Cerebellar cortex (tissue), 1 donor: ENCODE measurements at regions not wholly inside any gene's neighbourhood (a gene's known extent, or its start where the extent isn't known, plus 50 kb on each side); places are given as distances from the start of the nearest gene placed in this dataset.
"Not testable (repeated sequence)": the region's sequence is repeated elsewhere in the genome, so short reads cannot be mapped to it uniquely, and the experiment has no call there.

Experiments used
- DNase-seq: peaks from one replicate; pipeline ENCODE4 v3.0.0-alpha.2; 2015; ENCODE audit warnings: low spot score

DNA sequence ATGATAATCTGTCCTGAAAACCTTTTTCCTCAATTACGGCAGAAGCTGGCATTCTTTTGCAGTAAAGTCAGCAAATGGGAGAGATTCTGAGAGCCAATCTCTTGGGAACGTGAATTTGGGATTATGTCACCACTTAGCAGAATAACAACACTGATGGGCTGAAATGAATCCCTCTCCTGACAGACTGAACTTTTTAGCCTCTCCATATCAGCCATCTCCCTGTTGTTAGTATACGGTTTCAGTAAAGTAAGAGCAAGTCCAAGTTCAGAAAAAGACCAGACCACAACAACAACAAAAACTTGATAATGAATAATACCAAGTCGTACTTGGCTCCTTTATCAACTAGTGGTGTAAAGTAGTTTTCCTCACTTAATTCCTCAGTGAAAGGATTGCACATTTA is 1048.8 kb downstream of the GATA3 start:
- DNase-seq: no peak

DNA sequence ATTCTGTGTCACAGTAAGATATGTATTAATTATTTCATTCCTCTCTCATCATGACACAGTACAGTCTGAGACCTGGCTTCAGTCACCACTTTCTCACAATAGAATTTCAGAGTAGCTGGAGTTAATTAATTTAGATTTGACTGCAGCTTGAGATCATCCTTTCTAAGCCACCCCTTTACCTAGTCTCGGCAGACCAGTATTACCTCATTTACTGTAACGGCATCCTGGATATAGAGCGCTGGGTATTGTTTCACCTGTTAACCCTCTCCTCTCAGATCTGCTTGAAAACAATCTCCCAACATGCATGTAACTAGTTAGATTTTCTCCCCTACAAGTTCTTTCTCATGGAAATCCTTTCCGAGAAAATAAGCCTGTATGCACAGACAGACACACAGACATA is 1057.5 kb downstream of the GATA3 start:
- DNase-seq: no peak

DNA sequence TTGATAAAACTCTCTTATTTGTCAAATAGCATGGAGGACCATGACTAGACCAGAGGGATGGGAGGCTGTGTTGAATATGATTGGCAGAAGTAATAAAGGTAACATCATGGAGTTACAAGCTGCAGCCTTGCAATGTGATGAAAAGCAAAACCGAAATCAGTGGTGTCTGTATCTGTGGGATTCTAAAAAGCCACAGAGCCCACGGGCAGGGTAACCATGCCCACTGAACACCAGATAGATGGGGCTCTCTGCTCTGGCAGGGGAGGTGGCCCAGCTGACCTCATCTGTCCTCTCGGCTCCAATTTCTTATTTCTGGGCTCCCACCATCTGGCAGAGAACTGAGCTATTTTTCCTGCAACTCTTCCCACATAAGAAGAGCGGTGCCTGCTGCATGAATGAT is 1072.2 kb downstream of the GATA3 start:
- no peak for DNase-seq

GRCh38 chr10:9137368-9137767 is 1082.9 kb downstream of the GATA3 start:
- DNase-seq: no peak

GRCh38 chr10:9138829-9139228 is 1084.3 kb downstream of the GATA3 start:
- not testable (repeated sequence) for DNase-seq

DNA sequence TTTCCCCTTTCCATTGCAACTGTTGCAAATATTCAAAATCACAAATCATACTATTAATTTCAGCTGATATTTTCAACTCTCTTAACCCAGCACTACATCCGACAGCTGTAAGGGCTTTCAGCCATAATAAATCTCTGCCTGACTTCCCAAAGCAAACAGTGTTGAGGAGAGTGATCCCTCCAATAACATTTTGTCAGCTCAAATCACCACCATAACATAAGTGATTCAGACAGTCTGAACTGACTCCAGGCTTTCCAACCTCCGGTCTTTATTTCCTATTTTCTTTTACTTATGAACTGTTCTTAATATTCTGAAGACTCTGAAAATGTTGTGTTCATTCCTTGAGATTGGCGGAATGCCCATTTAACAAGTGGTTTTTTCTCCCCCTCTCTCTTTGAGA is 1085.9 kb downstream of the GATA3 start:
- no peak for DNase-seq

- DNase-seq: no peak
Measured at GRCh38 chr10:9147475-9147874, 1093.0 kb downstream of the GATA3 start.

GRCh38 chr10:9149134-9149533 is 1094.6 kb downstream of the GATA3 start:
- DNase-seq: no peak

DNA sequence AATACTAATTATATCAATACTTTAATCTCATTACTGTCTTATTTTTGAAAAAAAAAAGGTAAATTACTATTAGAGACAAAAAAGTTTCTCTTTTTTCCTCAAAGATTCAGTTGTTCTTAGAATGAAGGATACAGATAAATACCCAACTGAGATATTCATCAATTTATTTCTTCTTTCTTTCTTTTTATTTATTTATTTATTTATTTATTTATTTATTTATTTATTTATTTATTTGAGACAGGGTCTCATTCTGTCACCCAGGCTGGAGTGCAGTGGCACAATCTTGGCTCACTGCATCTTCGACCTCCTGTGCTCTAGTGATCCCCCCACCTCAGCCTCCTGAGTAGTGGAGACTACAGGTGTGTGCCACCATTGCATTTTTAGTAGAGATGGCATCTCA is 1098.6 kb downstream of the GATA3 start:
- not testable (repeated sequence) for DNase-seq

GRCh38 chr10:9157656-9158055 is 1103.2 kb downstream of the GATA3 start:
- DNase-seq: no peak

DNA sequence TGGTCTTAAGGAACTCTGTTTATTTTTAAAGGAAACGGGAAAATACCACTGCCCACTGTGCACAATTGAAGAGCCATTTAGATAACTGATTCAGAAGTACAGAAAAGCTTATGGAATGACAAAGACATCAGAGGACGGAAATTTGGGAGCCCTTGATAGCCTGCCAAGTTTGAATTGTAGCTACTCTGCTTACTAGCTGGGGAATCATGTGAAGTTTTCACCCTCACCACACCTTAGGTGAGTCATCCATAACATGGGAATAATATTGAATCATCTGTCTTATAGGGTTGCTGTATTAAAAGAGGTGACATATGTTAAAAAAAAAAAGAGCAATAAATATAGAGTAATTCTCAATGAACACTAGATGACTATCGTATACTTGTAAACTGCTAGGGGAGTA is 1104.2 kb downstream of the GATA3 start:
- DNase-seq: no peak

GRCh38 chr10:9160275-9160674 is 1105.8 kb downstream of the GATA3 start:
- DNase-seq: no peak

GRCh38 chr10:9163699-9164098 is 1109.2 kb downstream of the GATA3 start:
- no peak for DNase-seq

DNA sequence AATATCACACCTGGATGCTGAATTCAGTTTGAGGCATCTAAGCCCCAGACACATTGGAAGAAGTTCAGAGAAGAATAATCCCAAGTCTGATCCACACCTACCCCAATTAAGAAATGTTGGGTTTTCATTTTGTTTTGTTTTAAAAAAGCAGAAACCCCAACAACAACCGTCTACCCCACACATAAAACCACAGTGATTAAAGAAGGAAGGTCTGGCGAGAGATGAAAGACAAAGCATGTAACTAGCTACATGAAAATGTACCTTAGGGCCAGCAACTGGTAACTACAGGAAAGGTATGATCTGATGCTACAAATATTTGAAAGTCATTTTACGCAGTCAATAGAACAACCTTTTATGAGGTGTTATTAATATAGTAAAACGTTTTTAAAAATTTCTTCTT is 1112.3 kb downstream of the GATA3 start:
- DNase-seq: no peak

DNA sequence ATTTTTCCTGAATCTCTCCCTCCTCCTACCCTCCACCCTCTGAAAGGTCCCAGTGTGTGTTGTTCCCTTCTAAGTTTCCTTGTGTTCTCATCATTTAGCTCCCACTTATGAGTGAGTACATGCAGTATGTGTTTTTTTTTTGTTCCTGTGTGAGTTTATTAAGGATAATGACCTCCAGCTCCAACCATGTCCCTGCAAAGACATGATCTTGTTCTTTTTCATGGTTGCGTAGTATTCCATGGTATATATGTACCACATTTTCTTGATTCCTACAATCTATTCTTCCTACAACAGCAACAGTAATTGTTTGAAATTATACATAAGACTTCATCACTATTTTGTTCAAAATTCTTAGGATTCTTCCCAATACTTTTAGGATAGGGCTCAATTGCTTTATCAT is 1117.8 kb downstream of the GATA3 start:
- DNase-seq: no peak

- DNase-seq: no peak
Measured at GRCh38 chr10:9175200-9175599, 1120.7 kb downstream of the GATA3 start.

DNA sequence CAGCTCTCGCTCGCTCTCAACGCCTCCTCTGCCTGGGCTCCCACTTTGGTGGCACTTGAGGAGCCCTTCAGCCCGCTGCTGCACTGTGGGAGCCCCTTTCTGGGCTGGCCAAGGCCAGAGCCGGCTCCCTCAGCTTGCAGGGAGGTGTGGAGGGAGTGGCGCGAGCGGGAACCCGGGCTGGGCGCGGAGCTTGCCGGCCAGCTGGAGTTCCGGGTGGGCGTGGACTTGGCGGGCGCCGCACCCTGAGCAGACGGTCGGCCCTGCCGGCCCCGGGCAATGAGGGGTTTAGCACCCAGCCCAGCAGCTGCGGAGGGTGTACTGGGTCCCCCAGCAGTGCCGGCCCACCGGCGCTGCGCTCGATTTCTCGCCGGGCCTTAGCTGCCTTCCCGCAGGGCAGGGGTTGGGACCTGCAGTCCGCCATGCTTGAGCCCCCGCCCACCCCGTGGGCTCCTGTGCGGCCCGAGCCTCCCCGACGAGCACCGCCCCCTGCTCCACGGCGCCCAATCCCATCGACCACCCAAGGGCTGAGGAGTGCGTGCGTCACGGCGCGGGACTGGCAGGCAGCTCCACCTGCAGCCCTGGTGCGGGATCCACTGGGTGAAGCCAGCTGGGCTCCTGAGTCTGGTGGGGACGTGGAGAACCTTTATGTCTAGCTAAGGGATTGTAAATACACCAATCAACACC is 1128.9 kb downstream of the GATA3 start:
- not testable (repeated sequence) for DNase-seq

- no peak for DNase-seq
Measured at GRCh38 chr10:9188022-9188810, 1133.7 kb downstream of the GATA3 start.

DNA sequence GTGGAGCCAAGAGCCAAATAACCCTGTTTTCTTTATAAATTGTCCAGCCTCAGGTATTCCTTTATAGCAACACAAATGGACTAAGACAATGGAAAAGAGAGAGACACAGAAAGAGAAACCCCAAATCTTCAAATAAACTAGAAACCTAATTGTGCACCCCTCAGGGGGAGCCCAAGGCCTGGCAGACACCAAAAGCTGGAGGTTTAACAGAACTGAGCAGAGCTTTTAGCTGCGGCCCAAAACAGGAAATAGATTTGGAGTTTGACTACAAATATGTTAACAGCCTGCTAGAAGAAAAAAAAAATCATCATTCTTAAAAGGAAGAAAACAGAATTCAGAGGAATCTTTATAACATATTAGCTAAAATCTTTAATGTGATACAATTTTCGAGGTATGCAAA is 1135.0 kb downstream of the GATA3 start:
- no peak for DNase-seq

- DNase-seq: no peak
Measured at GRCh38 chr10:9193120-9193519, 1138.6 kb downstream of the GATA3 start.

- DNase-seq: no peak
Measured at GRCh38 chr10:9195385-9195784, 1140.9 kb downstream of the GATA3 start.

DNA sequence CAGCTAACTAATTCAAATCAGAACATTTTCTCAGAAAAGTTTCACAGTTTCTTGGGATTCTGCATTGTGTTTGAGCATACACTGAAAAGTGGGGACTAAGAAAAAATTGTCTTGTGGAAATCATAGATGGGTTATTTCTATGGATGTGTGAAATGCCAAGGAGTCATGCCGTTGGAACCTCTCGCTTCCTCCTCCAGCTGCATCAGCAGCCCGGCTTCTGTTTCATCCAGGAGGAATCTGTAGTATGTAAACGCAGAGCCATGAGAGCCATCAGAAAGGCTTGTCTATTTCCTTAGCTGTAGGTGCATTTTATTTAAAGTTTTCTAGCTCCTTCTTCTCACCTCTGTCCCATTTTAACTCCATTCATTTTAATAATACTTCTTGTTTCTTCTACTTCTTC is 1144.1 kb downstream of the GATA3 start:
- DNase-seq: no peak

DNA sequence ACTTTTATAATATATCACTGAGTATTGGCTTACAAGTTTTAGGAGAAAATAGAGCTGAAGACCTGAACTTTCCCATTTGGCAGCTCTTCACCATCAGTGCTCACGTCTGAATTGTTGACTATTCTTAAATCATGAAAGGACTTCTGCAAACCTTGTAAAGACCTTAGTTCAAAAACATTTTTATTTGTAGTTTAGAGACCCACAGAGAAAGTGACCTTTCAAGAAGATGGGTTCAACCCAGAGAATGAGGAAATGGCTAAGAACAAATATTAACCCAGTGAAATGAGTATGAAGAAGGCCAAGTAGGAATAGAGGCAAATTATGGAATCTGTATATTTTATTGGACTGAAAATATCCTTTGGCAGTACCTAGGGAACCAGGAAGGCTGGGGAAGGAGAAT is 1151.1 kb downstream of the GATA3 start:
- no peak for DNase-seq
